ENCODE measurements at regions not wholly inside any gene's neighbourhood (a gene's known extent, or its start where the extent isn't known, plus 50 kb on each side); places are given as distances from the start of the nearest gene placed in this dataset.

DNA sequence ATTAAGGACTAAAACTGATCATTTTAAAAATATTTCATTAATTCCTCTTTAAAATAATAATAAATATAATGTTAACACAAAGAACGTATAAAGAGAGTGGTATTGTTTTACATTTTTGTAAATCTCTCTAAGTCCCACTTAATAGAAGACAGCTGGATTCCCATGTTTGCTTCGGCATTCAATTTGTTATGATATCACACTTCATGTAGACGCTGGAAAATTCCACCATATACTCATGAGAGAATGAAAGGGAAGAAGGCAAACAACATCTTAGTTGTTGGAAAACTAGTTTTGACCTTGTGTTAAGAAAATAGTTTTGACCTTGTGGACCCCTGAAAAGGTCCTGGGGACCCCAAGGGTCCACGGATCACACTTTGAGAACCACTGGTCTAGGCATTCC is 85.3 kb upstream of the MGMT start:
- no peak for DNase-seq (ENCODE audit: low read depth in 2 of 3, low spot score in 2 of 3)

DNA sequence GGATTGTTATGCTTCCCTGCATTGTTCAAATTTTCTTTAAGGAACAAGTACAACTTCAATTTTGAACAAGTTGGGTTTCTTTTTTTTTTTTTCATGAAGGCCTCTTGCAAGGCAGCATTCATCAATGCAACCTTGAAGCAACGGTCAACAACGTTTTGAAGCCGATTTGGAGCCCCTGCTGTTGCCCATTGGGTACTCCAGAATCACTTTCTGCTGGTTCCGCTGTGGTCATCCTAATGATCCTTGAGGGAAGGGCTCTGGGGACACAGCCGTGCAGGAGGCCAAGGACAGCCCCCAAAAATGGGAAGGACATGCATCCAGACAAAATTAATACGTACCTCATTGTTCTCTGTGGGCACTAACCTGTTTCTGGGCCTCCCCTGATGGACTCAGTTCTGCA is 84.6 kb upstream of the MGMT start:
- DNase-seq (ENCODE audit: low read depth in 2 of 3, low spot score in 2 of 3), result no peak

DNA sequence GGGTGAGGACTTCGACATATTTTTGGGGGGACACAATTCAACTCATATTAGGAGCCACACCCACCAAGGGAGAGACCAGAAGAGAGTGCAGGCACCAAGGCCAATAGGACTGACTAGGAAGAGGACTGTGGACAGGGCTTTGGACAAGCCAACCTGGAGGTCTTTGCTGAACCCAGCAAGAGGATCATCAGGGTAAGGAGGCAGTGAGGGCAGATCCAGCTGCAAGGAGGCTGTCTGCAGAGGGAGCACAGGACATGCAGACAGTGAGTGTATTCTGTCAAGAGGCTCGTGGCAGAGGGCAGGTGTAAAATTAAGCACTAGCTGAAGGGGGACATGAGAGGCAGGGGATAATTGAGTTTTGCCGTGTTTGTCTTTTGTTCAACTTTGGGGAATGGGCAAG is 83.4 kb upstream of the MGMT start:
- no peak for DNase-seq (ENCODE audit: low read depth in 2 of 3, low spot score in 2 of 3)

DNA sequence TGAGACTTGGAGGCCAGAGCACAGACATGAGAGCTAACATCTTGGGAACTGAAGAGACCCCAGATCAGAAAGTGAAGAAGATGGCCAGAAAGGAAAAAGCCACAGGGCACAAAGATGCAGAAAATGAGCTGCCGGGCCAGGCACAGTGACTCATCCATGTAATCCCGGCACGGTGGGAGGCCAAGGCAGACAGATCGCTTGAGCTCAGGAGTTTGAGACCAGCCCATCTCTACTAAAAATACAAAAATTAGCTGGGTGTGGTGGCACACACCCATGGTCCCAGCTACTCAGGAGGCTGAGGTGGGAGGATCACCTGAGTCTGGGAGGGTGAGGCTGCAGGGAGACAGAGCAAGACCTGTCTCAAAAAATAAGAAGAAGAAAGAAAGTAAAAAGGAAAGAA is 81.4 kb upstream of the MGMT start:
- no peak for DNase-seq (ENCODE audit: low read depth in 2 of 3, low spot score in 2 of 3)

DNA sequence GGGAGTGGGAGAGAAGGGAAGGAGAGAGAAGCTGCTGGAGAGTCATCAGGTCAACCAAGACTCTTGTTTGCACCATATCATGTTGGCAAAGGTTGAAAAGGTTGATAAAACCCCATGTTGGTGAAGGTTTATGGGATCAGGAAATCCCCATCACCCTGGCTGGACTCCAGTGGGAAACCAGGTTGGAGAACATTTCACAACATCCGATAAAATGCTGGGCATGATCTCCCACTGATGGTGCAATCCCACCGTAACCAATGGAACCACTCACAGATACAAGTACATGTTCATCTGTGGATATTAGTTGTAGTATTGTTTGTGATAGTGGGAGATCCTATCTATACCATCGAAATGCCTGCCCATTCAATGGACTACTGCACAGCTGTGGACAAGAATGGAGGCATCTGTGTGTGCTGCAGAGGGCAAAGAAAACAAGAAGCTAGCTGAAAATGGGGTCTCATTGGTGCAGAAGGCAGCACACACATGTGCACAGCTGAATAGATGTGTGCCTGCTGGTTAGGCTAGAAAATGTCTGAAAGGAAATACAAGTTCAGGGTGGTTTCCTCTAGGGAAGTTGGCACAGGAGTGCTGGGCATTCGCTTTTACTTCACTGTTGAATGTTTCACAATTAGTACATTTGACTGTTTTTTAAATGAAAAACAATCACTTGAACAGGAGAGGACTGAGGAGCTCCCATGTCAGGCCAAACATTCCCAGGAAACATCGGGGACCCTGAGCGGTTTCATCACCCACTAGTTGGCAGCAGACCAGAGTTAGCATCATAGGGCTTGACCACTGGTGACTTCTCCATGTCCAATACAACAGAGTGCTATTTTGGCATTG is 80.4 kb upstream of the MGMT start:
- DNase-seq (ENCODE audit: low read depth in 2 of 3, low spot score in 2 of 3), result peak in 1 of 3 donors; percentile 13

DNA sequence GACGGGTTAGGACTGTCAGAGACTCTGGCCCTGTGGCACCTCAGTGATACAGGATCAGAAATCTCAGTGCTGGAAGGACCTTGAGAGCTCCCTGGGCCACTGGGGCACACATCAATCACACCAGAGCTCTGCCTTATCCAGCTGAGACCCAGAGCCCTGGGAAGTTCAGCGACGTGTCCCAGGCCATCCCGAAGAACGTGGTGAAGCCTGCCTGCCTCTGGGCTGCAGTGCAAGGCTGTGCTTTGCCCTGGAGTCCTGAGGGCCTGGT is 79.8 kb upstream of the MGMT start:
- DNase-seq (ENCODE audit: low read depth in 2 of 3, low spot score in 2 of 3), result no peak

DNA sequence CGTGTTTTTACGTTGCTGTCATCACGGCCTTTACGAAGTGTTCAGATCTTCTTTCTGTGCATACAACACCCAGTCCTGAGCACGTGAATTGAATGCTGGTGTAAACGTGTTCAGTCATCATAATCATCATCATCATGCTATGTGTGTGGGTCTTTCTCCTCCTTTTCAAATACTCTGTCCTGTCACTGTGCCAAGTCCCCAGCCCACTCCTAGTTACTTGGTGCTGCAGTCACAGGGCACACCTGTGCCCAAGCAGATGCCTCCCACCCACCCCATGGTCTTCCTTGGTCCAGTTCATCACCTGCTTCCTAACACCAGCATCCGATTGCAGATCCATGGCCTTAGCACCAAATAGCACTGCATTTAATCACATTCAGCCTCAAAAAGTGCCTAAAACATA is 78.6 kb upstream of the MGMT start:
- no peak for DNase-seq (ENCODE audit: low read depth in 2 of 3, low spot score in 2 of 3)

DNA sequence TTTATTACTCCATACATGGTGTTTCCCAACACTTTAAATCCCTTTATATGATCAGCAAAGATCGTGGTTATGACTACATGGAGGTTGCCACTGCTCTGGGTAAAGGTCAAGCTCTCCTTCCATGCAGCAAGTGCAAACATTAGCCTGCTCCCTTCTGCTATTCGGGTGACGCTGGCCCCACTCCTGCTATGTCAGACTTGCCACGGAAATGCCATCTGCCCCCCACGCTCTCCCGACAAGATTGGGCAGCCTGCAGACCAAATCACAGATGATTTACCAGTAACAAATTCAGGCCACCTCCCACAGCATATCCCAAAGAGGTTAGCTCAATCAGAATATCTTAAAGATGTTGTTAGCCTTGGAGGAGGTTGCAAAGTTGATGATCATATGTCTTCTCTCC is 77.8 kb upstream of the MGMT start:
- no peak for DNase-seq (ENCODE audit: low read depth in 2 of 3, low spot score in 2 of 3)

DNA sequence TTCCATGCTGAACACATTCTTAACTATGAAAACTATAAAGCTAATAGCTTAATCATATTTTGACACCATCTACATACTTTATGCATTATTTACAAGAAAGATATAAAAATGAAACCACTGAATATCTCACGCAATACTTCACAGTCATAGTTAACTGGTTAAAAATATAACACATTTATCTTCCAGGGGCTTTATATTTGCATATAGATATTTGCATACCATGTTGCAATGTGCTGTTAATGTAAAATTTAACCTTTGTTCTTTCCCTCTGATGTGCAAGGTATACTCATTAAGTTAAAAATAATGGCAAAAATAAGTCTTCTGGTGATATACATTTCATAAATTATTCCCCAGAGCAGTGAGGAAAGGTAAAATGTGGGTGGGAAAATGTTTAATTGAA is 76.9 kb upstream of the MGMT start:
- no peak for DNase-seq (ENCODE audit: low read depth in 2 of 3, low spot score in 2 of 3)

DNA sequence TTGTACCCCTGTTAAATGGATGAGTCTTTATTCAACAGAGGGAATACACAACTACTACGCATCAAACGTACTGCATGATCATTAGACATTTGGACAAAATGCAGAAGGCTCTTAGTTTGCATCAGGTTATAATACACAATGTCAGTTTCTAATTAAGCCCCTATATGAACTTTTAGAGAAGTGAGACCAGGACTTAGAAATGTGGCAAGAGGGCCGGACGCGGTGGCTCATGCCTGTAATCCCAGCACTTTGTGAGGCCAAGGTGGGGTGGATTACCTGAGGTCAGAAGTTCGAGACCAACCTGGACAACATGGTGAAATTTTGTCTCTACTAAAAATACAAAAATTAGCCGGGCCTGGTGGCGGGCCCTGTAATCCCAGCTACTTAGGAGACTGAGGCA is 76.3 kb upstream of the MGMT start:
- DNase-seq (ENCODE audit: low read depth in 2 of 3, low spot score in 2 of 3), result no peak

DNA sequence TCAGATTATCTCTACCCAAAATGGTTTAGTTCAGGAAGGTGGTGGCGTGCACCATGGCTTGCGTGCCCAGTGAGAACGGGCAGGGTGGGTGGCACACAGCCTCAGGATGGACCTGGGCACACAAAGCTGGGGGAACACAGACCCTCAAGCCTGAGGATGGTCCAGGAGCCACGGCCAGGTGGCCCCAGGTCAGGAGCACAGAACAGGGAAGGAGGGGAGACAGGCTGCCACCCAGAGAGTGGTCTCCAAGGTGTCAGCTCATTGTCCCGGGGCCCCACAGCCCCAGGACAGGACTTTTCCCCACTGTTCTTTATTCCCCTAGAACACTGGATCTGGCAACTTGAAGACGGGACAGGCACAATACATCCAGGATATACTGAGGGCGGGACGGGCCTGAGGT is 75.6 kb upstream of the MGMT start:
- DNase-seq (ENCODE audit: low read depth in 2 of 3, low spot score in 2 of 3), result no peak

DNA sequence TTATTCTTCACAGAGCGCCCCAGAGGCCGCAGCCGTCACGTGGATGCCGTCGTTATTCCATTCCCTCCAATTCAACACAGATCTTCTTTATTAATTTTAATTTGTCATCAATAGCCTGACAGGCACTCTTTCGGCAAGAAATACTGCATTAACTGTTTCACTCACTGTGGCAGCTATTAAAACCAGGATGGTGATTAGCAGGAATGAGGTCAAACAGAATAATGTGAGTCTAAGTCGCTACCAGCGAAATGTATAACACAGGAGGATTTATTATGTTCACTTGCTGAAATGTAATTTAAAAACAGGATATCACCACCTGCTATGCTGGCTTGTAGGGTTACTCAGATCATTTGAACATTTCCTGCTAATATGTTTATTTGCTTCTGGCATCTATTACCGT is 74.2 kb upstream of the MGMT start:
- DNase-seq (ENCODE audit: low read depth in 2 of 3, low spot score in 2 of 3), result no peak

DNA sequence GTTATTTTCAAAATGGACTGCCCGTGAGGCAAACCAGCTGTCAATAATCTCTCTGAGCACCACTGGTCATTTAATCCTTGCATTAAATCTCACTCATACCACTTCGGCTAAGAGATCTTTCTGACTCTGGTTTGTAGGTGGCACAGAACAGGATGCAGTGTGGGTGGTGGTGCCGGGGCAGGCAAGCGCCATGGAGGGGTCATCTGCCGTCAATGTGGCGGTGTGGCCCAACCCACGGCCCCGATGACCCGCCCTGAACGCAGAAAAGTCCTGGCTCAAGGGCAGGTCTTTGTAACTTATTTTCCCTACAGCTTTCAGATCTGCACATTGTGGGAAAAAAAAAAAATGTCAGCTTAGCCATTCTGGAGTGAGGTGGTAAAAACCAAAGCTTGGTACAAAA is 73.2 kb upstream of the MGMT start:
- DNase-seq (ENCODE audit: low read depth in 2 of 3, low spot score in 2 of 3), result no peak

DNA sequence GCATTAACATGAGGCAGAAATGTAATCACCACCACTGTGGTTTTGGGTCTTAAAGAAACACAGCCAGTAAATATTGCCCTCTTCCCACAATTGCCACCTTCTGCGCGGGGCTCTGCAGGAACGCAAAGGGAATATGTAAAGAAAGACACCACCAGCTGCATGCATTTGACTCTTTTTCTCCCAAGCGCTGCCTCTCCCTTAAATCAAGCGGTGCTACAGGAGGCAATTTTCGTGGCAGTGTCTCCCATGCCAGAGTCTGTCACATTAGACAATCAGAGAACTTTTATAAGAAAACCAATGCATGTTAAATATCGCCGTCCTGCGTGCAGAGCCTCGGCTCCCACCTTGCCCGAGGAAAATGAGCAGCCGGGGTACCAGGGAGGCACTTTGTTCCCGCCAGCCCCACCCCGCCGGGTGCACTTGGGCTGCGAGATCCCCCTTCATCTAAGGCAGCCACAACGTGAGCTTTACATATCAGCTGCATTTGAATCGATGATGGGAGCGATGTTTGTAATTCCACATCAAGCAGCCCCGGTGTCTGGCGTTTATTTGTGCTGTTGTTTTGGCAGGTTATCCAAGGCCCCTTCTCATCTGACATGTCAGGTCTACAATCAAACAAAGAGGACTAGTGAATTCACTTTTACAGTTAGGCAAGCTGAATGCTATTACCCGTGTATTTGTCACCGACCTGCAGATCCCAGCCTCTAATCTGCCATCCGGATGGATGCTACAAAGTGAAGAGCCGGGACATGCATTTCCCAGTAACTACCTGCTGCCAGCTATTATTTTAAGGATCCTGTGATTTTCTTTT is 72.3 kb upstream of the MGMT start:
- no peak for DNase-seq (ENCODE audit: low read depth in 2 of 3, low spot score in 2 of 3)

DNA sequence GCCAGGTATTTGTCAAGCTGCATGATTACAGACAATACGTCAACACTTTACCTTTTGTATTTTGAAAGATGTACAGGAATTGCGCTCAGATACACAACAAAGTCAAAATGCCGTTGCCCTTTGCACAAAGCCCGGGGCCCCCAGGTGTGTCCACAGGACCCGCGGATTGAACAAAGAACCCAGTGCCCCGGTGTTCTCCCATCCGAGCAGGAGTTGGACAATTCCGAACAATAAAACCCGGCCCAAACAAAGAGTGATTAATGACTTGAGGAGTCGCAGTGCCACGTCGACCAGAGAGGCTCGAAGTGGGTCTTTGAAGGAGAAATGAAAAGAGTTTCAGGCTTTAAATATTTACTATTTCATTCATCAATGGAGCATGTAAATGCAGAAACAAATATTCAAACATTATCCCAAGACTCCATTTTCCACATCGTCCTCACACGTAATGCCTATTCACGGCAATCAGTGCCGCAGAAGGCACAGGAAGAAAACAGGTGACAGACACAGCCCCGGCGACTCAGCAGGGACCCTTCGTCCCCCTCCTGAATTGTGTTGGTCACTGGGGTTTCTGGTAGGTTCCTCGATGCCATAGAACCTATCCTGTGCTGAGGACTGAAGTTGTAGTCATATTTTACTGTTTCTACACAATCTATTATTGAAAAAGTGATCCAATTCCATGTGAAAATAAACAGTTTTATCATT is 70.9 kb upstream of the MGMT start:
- DNase-seq (ENCODE audit: low read depth in 2 of 3, low spot score in 2 of 3), result no peak

DNA sequence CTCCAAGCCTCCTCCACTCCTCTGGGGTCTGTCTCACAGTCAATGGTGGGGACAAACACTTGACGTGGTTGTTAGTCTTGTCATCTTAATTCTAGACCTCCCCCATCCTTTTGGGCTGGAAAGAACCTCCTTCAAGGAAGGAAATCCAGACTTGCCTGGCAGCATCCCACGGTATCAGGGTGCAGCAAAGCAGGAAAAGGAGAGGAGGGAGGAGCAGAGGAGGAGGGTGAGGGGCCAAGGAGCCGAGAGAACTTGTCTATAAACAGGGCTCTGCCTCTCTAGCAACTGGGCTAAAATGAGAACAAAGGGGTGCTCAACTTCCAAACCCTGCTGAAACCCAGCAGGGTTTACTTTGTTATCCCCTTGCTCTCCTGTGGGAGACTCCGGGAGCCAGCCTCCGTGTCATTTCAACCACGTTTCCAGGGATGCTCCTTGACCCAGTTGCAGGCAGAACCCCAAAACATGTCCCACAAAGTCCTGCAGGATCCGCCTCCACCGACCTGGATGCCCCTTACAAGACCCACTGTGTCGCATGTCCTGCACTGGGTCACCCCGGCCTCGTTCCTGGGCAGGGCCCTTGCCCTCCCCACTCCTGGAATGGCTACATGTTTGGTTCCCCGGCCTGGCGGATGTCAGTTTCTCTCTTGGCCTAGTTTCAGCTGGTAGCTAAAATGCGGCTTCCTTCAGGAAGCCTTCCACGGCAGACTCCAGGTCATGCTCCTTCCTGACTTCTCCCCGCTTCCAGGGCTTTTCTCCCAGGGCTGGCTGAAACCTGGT is 69.7 kb upstream of the MGMT start:
- DNase-seq (ENCODE audit: low read depth in 2 of 3, low spot score in 2 of 3), result no peak

DNA sequence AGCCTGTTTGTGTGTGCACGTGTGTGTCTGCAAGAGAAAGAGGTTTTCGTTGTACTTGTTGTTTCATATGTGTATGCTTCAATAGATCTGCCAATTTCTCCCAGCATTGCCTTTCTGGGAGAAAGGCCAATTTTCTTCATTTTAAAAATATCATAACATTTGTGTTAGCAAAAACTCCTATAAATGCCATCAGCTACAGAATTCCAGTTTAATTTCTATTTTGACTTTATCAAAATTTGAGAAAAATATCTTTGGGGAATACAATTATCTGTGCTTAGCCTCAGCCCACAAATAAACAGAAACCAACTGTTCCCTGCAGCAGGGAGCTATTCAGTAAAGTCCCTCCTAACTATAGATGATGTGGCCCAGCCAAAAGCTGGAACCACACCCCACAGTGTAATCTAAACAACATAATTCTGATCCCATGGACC is 68.3 kb upstream of the MGMT start:
- DNase-seq (ENCODE audit: low read depth in 2 of 3, low spot score in 2 of 3), result no peak

DNA sequence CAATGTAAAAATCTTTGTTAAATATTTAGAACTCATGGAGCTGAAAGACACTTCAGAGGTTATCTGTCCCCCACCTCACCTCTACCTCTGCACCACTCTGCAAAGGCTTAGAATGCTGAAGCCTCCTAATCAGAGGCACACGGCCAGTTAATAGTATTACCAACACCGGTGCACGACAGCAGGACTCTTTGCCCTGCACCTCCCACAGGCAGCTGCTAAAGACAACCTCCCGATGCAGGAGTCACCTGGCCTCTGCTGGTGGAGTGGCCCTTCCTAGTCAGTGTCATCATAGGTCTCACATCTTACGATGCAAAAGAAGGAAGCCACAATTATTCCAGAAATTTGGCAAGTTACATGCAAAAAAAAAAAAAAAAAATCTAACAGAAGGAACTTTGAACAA is 66.6 kb upstream of the MGMT start:
- no peak for DNase-seq (ENCODE audit: low read depth in 2 of 3, low spot score in 2 of 3)

DNA sequence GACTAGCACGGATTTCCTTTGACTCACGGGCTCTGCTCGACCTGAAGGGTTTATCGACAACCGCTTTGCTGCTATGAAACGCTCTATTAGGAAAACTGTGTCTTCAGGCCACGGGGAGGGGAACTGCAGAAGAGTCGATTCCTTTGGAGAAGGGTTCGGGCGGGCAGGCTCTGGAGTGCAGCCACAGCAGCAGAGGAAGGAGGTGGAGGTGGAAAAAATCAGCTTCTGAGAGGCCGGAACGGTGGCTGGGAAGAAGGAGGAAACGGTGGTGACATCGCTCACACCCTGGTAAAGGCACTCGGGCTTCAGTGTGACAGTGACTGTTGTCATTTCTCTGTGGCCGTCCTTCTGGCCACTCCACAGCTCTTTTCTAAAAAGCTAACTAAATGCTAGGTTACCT is 64.6 kb upstream of the MGMT start:
- DNase-seq (ENCODE audit: low read depth in 2 of 3, low spot score in 2 of 3), result no peak

DNA sequence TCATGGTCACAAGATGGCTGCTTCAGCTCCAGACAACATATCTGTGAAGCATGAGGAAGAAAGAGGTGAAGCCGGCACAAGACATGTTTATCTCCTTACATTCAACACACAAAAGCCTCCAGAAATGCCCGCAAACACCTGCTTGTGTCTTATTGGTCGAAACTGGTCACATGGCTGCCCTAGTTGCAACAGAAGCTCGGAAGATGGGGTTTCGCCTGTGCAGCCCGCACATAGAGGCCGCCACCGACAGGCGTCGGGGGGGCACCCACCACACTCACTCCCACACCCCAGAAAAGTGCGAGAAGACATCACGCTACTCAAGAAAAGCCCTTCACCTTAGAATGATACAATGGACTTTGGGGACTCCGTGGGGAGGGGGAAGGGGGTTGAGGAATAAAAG is 63.0 kb upstream of the MGMT start:
- DNase-seq (ENCODE audit: low read depth in 2 of 3, low spot score in 2 of 3), result no peak

DNA sequence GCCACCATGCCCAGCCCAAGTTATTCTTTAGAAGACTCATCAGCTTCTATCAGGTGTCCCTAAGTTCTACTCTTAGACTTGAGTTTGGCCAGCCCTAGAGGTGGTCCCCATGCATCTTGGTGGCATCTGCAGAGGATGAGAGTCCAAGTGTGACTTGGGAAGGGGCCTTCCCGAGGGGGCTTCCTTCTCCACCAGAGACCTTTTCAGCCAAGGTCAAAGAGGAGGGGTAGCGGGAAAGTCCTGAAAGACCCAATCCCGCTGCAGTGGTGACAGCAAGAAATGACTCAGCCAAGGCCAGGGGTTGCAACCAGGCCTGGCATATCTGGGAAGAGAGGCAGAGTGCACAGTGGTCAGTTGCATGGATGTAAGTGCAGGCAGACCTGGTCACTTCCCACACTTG is 61.7 kb upstream of the MGMT start:
- DNase-seq (ENCODE audit: low read depth in 2 of 3, low spot score in 2 of 3), result no peak
